Stimulated activated CD8-positive, alpha-beta memory T cell treated with anti-CD3 and anti-CD28 coated beads, Interleukin-12 subunit alpha, Interleukin-12 subunit beta, amount 100 ng/mL, for 24 hours (primary cell): ENCODE measurements at regions not wholly inside any gene's neighbourhood (a gene's known extent, or its start where the extent isn't known, plus 50 kb on each side); places are given as distances from the start of the nearest gene placed in this dataset.

ENCODE experiments used
- DNase-seq: peaks from one replicate; pipeline ENCODE4 v3.0.0-alpha.2; 2020; ENCODE audit errors: extremely low read depth

- no peak for DNase-seq
These were observed 79.1 kb upstream of the ALDH1B1 start for GRCh38 chr9:38313421-38313820.

DNA sequence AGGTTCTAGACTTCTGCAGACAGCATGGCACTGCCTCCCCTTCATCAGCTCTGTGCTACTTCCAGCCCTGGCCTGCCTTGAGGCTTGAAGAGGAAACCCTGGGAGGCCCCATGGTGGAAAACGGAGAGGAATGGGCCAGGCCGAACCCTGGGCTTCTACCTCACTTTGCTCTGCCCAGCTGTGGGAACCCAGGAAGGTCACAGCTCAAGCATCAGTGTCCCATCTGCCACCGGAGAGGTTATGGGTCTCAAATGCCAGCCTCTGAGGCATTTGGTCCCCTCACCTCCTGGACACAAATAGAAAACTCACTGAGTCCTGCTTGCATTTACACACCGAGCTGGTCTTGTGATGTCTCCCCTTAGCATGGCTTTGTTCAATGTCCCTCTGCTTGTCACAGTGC is 80.1 kb upstream of the ALDH1B1 start:
- no peak for DNase-seq

GRCh38 chr9:38311382-38312270 is 80.9 kb upstream of the ALDH1B1 start:
- DNase-seq = no peak

DNA sequence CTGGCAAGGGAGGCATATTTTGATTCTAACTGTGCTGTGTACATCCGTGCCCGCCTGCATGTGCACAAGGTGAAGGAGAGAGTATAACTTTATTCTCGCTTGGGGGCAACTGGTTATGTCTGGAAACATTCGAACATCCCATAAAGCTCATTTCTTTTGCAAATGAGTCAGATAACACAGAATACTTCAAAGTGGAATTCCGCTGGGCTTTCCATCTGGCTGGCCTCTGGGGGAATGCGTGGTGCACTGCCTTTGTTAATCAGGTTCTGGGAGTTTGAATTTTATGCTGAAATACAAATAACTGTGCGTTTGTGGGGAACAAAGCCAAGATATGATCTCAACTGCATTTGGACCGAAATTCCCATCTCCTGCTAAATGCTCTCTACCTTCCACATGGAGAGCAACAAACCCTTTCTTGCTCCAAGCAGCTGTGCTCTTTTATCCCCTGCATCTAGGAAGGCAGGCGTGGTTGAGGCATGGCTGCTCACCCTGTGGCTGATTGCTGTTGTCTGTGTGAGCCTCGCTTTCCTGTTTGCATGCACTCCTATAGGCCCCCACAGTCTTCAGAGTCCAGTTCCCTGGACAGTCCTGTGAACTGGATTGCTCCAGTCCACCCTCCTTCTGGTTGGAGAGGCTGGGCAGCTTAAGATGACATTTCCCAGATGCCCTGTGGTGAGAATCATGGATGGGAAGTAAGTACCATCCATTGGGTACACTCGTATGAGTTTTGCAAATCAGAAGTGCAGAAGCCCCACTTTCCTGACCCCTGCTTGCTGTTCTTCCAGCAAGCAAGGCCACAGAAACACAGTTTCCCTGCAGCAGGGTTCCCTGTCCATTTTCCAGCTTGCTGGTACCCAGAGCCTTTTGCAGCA is 82.9 kb upstream of the ALDH1B1 start:
- DNase-seq = no peak

GRCh38 chr9:38308136-38308535 is 84.4 kb upstream of the ALDH1B1 start:
- no peak for DNase-seq

- no peak for DNase-seq
These were observed 85.6 kb upstream of the ALDH1B1 start for GRCh38 chr9:38306899-38307298.

DNA sequence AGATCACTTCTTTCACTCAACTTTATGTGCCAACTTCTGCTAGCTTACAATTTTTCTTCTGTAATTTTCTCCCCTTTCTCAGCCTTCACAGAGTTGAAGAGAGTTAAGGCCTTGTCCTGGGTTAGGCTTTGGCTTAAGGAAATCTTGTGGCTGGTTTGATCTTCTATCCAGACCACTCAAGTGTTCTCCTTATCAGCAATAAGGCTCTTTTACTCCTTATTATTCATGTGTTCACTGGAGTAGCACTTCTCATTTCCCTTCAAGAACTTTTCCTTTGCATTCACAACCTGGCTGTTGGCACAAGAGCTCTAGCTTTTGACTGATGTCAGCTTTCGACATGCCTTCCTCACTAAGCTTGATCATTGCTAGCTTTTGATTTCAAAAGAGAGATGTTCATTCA is 86.9 kb upstream of the ALDH1B1 start:
- DNase-seq = no peak

DNA sequence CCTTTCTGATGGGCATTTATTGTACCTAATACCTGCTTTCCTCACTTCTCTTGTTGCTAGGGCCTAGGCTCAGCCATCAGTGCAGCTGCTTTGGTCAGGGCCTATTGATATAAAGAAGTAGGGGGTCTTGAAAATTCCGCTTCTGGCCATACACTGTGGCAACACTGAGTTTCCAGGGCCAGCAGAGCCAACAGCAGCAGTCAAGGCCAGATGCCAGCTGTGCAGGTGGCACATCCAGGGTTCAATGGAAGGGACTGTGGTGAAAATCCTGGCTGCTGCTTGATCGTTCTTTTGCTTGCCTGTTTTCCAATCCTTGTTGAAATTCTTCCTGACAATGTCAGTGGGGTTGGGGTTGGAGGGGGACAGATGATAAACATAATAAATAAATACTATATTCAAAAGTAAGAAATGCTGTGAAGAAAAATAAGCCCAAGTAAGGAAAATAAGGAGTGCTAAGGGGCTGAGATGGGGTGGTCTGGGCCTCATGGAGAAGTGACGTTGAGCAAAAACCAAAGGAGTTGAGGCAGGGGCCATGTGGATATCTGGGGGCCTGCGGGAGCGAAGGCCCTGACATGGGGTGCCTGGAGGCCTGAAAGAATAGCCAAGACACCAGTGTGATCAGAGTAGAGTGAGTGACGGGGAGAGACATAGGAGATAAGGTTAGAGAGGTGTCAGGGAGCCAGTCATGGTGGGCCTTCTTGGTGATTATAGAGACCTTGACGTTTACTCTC is 91.0 kb upstream of the ALDH1B1 start:
- DNase-seq = no peak

- DNase-seq = no peak
These were observed 92.6 kb upstream of the ALDH1B1 start for GRCh38 chr9:38299856-38300255.

DNA sequence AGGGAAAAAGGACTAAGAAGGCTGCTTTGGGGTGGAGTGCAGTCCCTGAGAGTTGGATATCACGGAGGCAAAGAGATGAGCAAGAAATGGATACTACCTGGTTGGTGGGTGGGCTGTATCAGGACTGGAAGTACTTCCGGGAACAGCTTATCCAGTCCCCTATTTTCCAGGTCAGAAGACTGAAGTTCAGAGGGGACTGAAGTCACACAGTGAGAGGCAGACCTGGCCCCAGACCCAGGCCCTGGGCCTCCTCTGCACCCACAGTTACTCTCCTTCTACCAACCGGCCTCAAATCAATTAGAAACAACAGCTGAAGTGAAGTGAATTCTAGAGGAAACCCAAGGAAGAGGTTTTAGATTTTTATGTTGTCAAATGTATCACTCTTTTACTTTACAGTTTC is 93.6 kb upstream of the ALDH1B1 start:
- no peak for DNase-seq

DNA sequence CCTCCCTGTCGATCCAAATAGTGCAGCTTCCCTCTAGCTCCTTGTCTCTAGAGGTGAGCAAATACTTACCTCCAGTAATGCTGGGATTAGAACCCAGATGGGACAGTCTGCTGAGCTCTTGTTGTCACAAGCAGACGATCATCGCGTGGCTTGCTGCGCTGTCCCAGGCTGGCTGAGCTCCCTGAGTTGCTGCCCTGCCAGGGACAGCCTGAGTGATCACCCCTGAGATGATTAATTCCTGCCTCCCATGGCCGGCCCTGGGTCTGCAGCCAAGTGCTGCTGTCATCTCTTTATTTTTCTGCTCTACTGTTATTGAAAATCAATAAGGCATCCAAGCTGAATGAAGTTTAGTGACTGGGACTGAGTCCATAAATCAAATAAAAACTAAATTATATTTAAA is 94.0 kb upstream of the ALDH1B1 start:
- no peak for DNase-seq

- DNase-seq = no peak
These were observed 95.7 kb upstream of the ALDH1B1 start for GRCh38 chr9:38296807-38297206.

GRCh38 chr9:38295764-38296163 is 96.7 kb upstream of the ALDH1B1 start:
- DNase-seq = no peak

GRCh38 chr9:38294220-38294960 is 98.1 kb upstream of the ALDH1B1 start:
- DNase-seq = no peak

DNA sequence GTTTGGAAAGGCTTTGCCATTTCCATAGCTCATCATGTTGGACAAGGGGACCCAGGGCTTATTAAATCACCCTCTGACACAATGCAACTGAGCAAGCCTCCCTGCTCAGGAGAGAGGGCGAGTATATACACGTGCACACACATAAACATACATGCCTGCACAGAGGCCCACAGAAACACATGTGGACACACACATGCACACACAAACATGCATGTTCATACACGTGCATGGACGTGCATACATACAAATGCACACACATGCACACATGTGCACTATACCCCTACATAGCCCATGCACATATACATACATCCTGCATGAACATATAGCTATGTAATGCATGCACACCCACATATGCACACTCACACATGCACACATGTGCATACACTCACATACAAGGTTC is 99.5 kb upstream of the ALDH1B1 start:
- DNase-seq = no peak

DNA sequence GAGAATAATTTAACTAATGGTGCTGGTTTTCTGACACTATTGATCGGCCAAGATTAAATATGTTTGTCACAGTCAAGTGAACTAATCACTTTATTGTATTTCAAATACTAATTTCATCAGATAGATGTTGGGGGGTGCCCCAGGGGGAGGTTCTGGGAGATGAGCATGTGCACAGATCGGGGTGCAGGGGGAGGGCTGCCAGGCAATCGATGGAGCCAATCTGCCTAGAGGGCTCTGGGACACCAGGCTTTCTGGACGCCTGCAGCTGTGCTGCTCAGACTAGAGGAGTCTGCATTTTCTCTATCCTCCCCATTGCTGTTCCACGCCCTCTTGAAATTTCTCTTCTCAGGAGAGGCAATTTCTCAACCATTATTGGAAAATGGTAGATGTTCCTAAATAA is 100.0 kb upstream of the ALDH1B1 start:
- DNase-seq = no peak

GRCh38 chr9:38289866-38290245 is 102.6 kb upstream of the ALDH1B1 start:
- no peak for DNase-seq

- no peak for DNase-seq
These were observed 103.2 kb upstream of the ALDH1B1 start for GRCh38 chr9:38289236-38289865.

DNA sequence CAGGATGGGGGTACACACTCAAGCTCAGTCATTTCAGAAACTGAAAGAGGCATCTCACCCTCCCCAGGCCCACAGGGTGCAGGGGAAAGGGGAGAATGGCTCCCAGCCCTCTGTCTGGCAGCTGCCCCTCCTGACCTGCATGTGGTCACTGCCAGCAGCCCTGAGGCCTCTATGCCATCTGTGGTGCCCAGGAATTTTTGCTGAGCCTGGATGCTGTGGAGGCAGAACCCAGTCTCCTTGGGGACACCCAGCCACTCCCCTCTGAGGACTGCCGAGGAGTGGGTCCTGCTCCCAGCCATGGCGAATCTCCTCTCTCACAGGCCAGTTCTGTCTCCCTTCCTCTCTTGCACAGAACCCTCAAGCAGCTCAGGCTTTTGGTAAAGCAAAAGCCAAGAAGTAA is 104.0 kb upstream of the ALDH1B1 start:
- no peak for DNase-seq

- no peak for DNase-seq
These were observed 105.0 kb upstream of the ALDH1B1 start for GRCh38 chr9:38287420-38287985.

DNA sequence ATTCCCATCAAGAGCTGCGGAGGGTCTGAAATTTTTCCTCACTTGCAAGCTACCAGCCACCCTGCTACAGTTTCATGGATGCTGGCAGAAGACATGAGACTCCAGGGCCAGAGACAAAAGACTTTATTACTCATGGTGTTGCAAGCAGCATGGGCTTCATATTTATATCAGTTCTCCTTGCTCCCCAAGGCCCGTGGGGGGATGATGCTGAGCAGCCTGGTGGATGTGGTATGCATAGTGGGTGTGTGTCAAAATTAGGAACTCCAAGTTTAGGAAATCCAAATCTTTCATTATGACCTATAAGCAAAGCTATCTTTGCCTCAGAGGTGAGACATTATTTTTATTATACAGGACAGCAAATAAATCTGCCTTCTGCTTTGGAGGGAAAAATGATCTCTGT is 105.7 kb upstream of the ALDH1B1 start:
- DNase-seq = no peak
